Liver (tissue), 8 donors: ENCODE measurements at regions not wholly inside any gene's neighbourhood (a gene's known extent, or its start where the extent isn't known, plus 50 kb on each side); places are given as distances from the start of the nearest gene placed in this dataset.
"Not testable (repeated sequence)": the region's sequence is repeated elsewhere in the genome, so short reads cannot be mapped to it uniquely, and the experiment has no call there.

Experiments
- DNase-seq: peaks from one replicate; pipeline ENCODE4 v3.0.0-alpha.2; 2017; ENCODE audit warnings: low spot score
- H3K27ac ChIP-seq, 2 donors: one replicate each; pipeline ENCODE4 v1.7.0; 2013; ENCODE audit warnings: inconsistent platforms in 2 of 2, low read length in 2 of 2, control low read depth in 1 of 2, low read depth in 1 of 2, mild to moderate bottlenecking in 1 of 2
- H3K27me3 ChIP-seq, 4 donors: one replicate each; pipeline versions ENCODE4 v1.6.1 to v1.7.0; 2013; ENCODE audit warnings: low read length in 3 of 4, inconsistent platforms in 1 of 4, mild to moderate bottlenecking in 1 of 4, moderate library complexity in 1 of 4; ENCODE audit not compliant: control insufficient read depth in 4 of 4, insufficient read depth in 4 of 4
- H3K36me3 ChIP-seq, 4 donors: one replicate each; pipeline versions ENCODE4 v1.6.1 to v1.7.0; 2013; ENCODE audit warnings: low read length in 3 of 4, mild to moderate bottlenecking in 3 of 4, low read depth in 1 of 4, moderate library complexity in 1 of 4; ENCODE audit not compliant: control insufficient read depth in 4 of 4, insufficient read depth in 3 of 4
- H3K4me1 ChIP-seq, 4 donors: one replicate each; pipeline versions ENCODE4 v1.6.1 to v1.7.0; 2013; ENCODE audit warnings: low read length in 3 of 4, mild to moderate bottlenecking in 3 of 4, moderate library complexity in 1 of 4; ENCODE audit not compliant: control insufficient read depth in 4 of 4, insufficient read depth in 4 of 4
- H3K4me3 ChIP-seq, 3 donors: one replicate each; pipeline versions ENCODE4 v1.6.1 to v1.7.0; 2013; ENCODE audit warnings: low read length in 3 of 3, control low read depth in 1 of 3, low read depth in 1 of 3, mild to moderate bottlenecking in 1 of 3
- H3K9ac ChIP-seq, 2 donors: one replicate each; pipeline ENCODE4 v1.7.0; 2013; ENCODE audit warnings: low read length in 2 of 2, mild to moderate bottlenecking in 2 of 2, moderate library complexity in 2 of 2, control low read depth in 1 of 2, low read depth in 1 of 2
- H3K9me3 ChIP-seq, 4 donors: one replicate each; pipeline versions ENCODE4 v1.6.1 to v1.7.0; 2013; ENCODE audit warnings: low read length in 3 of 4; ENCODE audit not compliant: control insufficient read depth in 4 of 4
- EGR1 ChIP-seq, 2 donors: IDR thresholded peaks; 2 replicates each; pipeline ENCODE4 v1.6.1; 2016 to 2018; ENCODE audit warnings: antibody characterized with exemption in 2 of 2, low read depth in 2 of 2
- FOXA2 ChIP-seq: IDR thresholded peaks from 2 replicates; pipeline ENCODE4 v1.6.1; 2016; ENCODE audit warnings: antibody characterized with exemption
- GABPA ChIP-seq, 2 donors: IDR thresholded peaks in 1 of 2; conservative IDR thresholded peaks in 1 of 2; 2 replicates each; pipeline ENCODE4 v1.6.1; 2016; ENCODE audit warnings: antibody characterized with exemption in 2 of 2, mild to moderate bottlenecking in 1 of 2, moderate library complexity in 1 of 2
- HNF4A ChIP-seq, 2 donors: conservative IDR thresholded peaks; 2 replicates each; pipeline ENCODE4 v1.6.1; 2016; ENCODE audit warnings: antibody characterized with exemption in 2 of 2, mild to moderate bottlenecking in 2 of 2
- HNF4G ChIP-seq: IDR thresholded peaks from 2 replicates; pipeline ENCODE4 v1.6.1; 2016; ENCODE audit warnings: antibody characterized with exemption
- NR2F2 ChIP-seq: IDR thresholded peaks from 2 replicates; pipeline ENCODE4 v1.6.1; 2016; ENCODE audit warnings: antibody characterized with exemption
- RXRA ChIP-seq, 2 donors: IDR thresholded peaks; 2 replicates each; pipeline ENCODE4 v1.6.1; 2017 to 2018; ENCODE audit warnings: antibody characterized with exemption in 2 of 2, mild to moderate bottlenecking in 1 of 2
- SP1 ChIP-seq: IDR thresholded peaks from 2 replicates; pipeline ENCODE4 v1.6.1; 2018; ENCODE audit warnings: antibody characterized with exemption, mild to moderate bottlenecking
- TAF1 ChIP-seq: conservative IDR thresholded peaks from 2 replicates; pipeline ENCODE4 v1.6.1; 2016; ENCODE audit warnings: antibody characterized with exemption, mild to moderate bottlenecking
- WGBS: extraction: QIAGEN DNeasy Blood & Tissue Kit; methylation state at CpG from one replicate; pipeline ENCODE4 v1.1.7; 2013; 5-methylcytosine and 5-hydroxymethylcytosine counted together
- TF ChIP-seq, protein P1 (sequence below): IDR thresholded peaks from 2 replicates; pipeline ENCODE4 v1.6.1; 2016; ENCODE audit warnings: antibody characterized with exemption
- TF ChIP-seq, protein P2 (sequence below): fragments of 150-350 bp; IDR thresholded peaks from 2 replicates; pipeline ENCODE4 v1.5.1; 2017; ENCODE audit warnings: improper control_type of control experiment, low read depth, low read length; ENCODE audit not compliant: missing input control
- TF ChIP-seq, protein P3 (sequence below): IDR thresholded peaks from 2 replicates; pipeline ENCODE4 v1.6.1; 2016; ENCODE audit warnings: antibody characterized with exemption
- donor health status: healthy.
- donor health status: healthy.
- donor health status: healthy.
- donor health status: healthy.
- donor health status: healthy.

DNA sequence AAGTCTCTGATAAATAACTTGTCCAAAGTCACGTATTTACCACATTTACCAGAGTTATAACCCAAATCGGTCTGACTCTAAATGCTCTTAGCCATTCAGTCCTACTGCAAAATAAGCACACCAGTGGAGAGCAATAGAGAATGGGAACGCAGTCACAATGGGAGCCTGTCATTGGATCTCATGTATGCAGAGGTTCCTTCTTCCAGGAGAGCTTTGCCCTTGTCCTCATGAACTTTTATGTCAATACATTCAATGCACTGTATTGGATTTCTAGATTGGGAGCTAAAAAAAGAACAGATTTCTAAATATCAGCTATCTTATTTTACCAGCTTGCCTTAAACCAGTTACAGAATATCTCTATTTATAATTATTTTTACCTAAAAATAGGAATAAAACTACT, 149.1 kb upstream of the CXXC4 start:
- TF ChIP-seq HNF4G (no peak), HNF4A (conservative IDR thresholded peaks at IDR 0.05) (peak; percentile 5 to 26), SP1 (peak; percentile 23)
- no peaks in the 10 kb centered on the region for H3K9me3 ChIP-seq
- no peaks in the 10 kb centered on the region for H3K36me3 ChIP-seq
- no peak overlapping the region for H3K27ac ChIP-seq
- H3K9ac ChIP-seq, result no peak overlapping the region
- H3K4me3 ChIP-seq, result no peak overlapping the region
- peaks cover 4 to 12% (median 7%) of the 10 kb centered on the region in 4 donors for H3K4me1 ChIP-seq
- 71% methylated on average over 3 of the region's 3 CpGs for WGBS
- DNase-seq, result no peak
- H3K27me3 ChIP-seq, result no peaks in the 10 kb centered on the region

DNA sequence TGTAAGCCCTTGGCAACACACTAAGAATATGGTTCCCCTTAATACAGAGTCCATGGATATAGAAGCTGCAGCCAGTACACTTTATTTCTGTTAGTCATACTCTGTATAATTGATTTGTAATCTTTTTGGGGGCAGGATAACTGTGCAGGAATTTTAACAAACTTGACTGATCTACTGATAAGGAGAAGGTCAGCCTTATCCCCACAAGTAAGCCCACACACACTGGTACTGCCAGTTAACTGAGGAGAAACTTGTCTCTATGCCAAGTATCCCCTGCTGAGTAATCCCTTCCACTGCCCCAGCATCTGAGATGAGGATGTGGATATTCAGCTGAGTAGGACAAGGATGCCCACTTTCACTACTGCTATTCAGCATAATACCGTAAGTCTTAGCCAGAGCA, 154.9 kb upstream of the CXXC4 start:
- TF ChIP-seq RXRA (IDR thresholded peaks at IDR 0.05) (no peak), FOXA2 (no peak), TAF1 (no peak), GABPA (IDR thresholded peaks at IDR 0.05 in 1 of 2, conservative IDR thresholded peaks at IDR 0.05 in 1 of 2) (no peak), HNF4G (no peak), HNF4A (conservative IDR thresholded peaks at IDR 0.05) (no peak), EGR1 (IDR thresholded peaks at IDR 0.05; ENCODE audit: low read depth in 2 of 2) (no peak), NR2F2 (no peak), SP1 (no peak)
- TF ChIP-seq, protein P1, sequence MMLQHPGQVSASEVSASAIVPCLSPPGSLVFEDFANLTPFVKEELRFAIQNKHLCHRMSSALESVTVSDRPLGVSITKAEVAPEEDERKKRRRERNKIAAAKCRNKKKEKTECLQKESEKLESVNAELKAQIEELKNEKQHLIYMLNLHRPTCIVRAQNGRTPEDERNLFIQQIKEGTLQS, result no peak
- TF ChIP-seq, protein P2, sequence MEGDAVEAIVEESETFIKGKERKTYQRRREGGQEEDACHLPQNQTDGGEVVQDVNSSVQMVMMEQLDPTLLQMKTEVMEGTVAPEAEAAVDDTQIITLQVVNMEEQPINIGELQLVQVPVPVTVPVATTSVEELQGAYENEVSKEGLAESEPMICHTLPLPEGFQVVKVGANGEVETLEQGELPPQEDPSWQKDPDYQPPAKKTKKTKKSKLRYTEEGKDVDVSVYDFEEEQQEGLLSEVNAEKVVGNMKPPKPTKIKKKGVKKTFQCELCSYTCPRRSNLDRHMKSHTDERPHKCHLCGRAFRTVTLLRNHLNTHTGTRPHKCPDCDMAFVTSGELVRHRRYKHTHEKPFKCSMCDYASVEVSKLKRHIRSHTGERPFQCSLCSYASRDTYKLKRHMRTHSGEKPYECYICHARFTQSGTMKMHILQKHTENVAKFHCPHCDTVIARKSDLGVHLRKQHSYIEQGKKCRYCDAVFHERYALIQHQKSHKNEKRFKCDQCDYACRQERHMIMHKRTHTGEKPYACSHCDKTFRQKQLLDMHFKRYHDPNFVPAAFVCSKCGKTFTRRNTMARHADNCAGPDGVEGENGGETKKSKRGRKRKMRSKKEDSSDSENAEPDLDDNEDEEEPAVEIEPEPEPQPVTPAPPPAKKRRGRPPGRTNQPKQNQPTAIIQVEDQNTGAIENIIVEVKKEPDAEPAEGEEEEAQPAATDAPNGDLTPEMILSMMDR, result no peak
- TF ChIP-seq, protein P3, sequence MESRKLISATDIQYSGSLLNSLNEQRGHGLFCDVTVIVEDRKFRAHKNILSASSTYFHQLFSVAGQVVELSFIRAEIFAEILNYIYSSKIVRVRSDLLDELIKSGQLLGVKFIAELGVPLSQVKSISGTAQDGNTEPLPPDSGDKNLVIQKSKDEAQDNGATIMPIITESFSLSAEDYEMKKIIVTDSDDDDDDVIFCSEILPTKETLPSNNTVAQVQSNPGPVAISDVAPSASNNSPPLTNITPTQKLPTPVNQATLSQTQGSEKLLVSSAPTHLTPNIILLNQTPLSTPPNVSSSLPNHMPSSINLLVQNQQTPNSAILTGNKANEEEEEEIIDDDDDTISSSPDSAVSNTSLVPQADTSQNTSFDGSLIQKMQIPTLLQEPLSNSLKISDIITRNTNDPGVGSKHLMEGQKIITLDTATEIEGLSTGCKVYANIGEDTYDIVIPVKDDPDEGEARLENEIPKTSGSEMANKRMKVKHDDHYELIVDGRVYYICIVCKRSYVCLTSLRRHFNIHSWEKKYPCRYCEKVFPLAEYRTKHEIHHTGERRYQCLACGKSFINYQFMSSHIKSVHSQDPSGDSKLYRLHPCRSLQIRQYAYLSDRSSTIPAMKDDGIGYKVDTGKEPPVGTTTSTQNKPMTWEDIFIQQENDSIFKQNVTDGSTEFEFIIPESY, result no peak
- WGBS, result 98% methylated on average over 1 of the region's 1 CpG
- H3K36me3 ChIP-seq, result peaks cover 0 to 3% (median 0%) of the 10 kb centered on the region in 4 donors
- H3K4me3 ChIP-seq, result no peak overlapping the region
- no peaks in the 10 kb centered on the region for H3K4me1 ChIP-seq
- H3K27me3 ChIP-seq, result no peaks in the 10 kb centered on the region
- peaks cover 0 to 6% (median 0%) of the 10 kb centered on the region in 4 donors for H3K9me3 ChIP-seq
- no peak for DNase-seq
- H3K27ac ChIP-seq, result no peak overlapping the region
- no peak overlapping the region for H3K9ac ChIP-seq

DNA sequence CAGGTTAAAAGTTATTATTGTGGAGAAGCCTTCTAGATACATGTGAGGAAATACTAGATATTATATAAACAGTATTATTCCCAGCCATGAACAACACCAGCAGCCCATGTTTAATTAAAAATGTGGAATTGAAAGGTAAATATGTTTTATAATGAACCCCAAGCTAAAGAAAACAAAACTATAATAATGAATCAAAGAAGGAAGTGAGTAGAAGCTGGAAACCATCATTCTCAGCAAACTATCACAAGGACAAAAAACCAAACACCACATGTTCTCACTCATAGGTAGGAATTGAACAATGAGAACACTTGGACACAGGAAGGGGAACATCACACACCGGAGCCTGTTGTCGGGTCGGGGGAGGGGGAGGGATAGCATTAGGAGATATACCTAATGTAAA, 167.6 kb upstream of the CXXC4 start:
- DNase-seq, H3K4me3 ChIP-seq, H3K4me1 ChIP-seq, H3K9me3 ChIP-seq, H3K27ac ChIP-seq, H3K36me3 ChIP-seq, H3K9ac ChIP-seq, H3K27me3 ChIP-seq: not testable (repeated sequence)
- 90% methylated on average over 3 of the region's 3 CpGs for WGBS
